ENCODE measurements at regions not wholly inside any gene's neighbourhood (a gene's known extent, or its start where the extent isn't known, plus 50 kb on each side); places are given as distances from the start of the nearest gene placed in this dataset.

DNA sequence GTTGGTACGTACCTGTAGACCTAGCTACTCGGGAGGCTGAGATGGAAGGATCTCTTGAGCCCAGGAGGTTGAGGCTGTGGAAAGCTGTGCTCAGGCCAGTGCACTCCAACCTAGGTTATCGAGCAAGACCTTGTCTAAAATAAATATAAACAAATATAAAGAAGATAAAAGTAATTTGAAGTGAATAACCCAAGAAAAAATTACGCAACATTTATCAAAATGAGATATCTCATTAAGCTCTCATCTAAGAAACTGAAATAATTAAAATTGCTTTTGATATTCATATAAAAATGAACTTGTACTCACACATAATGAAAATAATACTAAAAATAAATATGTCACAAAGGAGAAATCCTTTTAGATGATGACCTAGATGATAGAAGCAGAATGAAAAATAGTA is 647.1 kb upstream of the NCAM2 start:
- BruUV-seq (replicated peaks) = no TSS peak
- Histone ChIP-seq H3K27me3 (ENCODE audit: control insufficient read depth, insufficient read depth, low read length) (no peaks in the 10 kb centered on the region), H3K4me3 (ENCODE audit: low read depth in 2 of 2, low read length in 2 of 2) (no peak overlapping the region), H3K36me3 (ENCODE audit: control insufficient read depth, insufficient read depth, low read length) (no peaks in the 10 kb centered on the region), H3K27ac (ENCODE audit: low read length) (no peak overlapping the region), H3K9me3 (ENCODE audit: control insufficient read depth, insufficient read depth, low read depth, low read length) (no peaks in the 10 kb centered on the region), H3K4me1 (ENCODE audit: control insufficient read depth, insufficient read depth, low read length) (no peaks in the 10 kb centered on the region)
- no peak for ATAC-seq
- CTCF ChIA-PET = no interaction called here
- in situ Hi-C loops (cut with HindIII; ENCODE audit: low pct_unique_long_range_greater_than_20kb, low sequenced_read_pairs) = no loop called here
- no peak for DNase-seq (ENCODE audit: low read depth, low spot score)
- intact Hi-C loops (cut with micrococcal nuclease; ENCODE audit: unreplicated experiment) = no loop called here
- POLR2A ChIA-PET = no interaction called here
- TF ChIP-seq, protein P1, sequence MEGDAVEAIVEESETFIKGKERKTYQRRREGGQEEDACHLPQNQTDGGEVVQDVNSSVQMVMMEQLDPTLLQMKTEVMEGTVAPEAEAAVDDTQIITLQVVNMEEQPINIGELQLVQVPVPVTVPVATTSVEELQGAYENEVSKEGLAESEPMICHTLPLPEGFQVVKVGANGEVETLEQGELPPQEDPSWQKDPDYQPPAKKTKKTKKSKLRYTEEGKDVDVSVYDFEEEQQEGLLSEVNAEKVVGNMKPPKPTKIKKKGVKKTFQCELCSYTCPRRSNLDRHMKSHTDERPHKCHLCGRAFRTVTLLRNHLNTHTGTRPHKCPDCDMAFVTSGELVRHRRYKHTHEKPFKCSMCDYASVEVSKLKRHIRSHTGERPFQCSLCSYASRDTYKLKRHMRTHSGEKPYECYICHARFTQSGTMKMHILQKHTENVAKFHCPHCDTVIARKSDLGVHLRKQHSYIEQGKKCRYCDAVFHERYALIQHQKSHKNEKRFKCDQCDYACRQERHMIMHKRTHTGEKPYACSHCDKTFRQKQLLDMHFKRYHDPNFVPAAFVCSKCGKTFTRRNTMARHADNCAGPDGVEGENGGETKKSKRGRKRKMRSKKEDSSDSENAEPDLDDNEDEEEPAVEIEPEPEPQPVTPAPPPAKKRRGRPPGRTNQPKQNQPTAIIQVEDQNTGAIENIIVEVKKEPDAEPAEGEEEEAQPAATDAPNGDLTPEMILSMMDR (IDR thresholded peaks at IDR 0.05) = no peak
- TF ChIP-seq TCF7L2 (IDR thresholded peaks at IDR 0.05; ENCODE audit: low read depth, low read length) = no peak
- no peak for TF ChIP-seq SIN3A (IDR thresholded peaks at IDR 0.05; ENCODE audit: borderline replicate concordance, insufficient read depth, low read depth, low read length)
- TF ChIP-seq POLR2AphosphoS5 (IDR thresholded peaks at IDR 0.05; ENCODE audit: low read depth, low read length) = no peak
- TF ChIP-seq, protein P2, sequence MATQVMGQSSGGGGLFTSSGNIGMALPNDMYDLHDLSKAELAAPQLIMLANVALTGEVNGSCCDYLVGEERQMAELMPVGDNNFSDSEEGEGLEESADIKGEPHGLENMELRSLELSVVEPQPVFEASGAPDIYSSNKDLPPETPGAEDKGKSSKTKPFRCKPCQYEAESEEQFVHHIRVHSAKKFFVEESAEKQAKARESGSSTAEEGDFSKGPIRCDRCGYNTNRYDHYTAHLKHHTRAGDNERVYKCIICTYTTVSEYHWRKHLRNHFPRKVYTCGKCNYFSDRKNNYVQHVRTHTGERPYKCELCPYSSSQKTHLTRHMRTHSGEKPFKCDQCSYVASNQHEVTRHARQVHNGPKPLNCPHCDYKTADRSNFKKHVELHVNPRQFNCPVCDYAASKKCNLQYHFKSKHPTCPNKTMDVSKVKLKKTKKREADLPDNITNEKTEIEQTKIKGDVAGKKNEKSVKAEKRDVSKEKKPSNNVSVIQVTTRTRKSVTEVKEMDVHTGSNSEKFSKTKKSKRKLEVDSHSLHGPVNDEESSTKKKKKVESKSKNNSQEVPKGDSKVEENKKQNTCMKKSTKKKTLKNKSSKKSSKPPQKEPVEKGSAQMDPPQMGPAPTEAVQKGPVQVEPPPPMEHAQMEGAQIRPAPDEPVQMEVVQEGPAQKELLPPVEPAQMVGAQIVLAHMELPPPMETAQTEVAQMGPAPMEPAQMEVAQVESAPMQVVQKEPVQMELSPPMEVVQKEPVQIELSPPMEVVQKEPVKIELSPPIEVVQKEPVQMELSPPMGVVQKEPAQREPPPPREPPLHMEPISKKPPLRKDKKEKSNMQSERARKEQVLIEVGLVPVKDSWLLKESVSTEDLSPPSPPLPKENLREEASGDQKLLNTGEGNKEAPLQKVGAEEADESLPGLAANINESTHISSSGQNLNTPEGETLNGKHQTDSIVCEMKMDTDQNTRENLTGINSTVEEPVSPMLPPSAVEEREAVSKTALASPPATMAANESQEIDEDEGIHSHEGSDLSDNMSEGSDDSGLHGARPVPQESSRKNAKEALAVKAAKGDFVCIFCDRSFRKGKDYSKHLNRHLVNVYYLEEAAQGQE (IDR thresholded peaks at IDR 0.05; ENCODE audit: insufficient read depth in 1 of 2, low read depth in 2 of 2, low read length in 1 of 2) = no peak

DNA sequence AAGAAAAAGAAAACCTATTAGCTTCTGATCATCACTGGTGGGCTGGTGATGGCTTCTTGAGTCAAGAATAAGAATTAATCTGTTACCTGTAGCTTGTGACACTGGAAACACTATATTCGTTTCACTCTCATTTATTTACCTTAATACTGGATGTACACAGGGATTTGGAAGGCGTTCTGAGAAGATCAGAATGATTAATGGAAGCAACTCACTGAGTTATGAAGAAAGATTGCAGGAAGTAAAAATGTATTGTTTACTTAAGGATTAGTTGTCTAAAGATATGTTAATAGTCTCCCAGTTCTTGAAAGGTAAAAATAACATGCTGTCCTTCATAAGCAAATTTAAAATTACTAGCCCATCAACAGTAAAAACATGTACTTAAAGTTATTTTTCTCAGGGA is 644.9 kb upstream of the NCAM2 start:
- ATAC-seq = no peak
- Histone ChIP-seq H3K4me1 (ENCODE audit: control insufficient read depth, insufficient read depth, low read length) (no peaks in the 10 kb centered on the region), H3K27me3 (ENCODE audit: control insufficient read depth, insufficient read depth, low read length) (no peaks in the 10 kb centered on the region), H3K27ac (ENCODE audit: low read length) (no peak overlapping the region), H3K9me3 (ENCODE audit: control insufficient read depth, insufficient read depth, low read depth, low read length) (no peaks in the 10 kb centered on the region), H3K36me3 (ENCODE audit: control insufficient read depth, insufficient read depth, low read length) (no peaks in the 10 kb centered on the region), H3K4me3 (ENCODE audit: low read depth in 2 of 2, low read length in 2 of 2) (no peak overlapping the region)
- POLR2A ChIA-PET = no interaction called here
- in situ Hi-C loops (cut with HindIII; ENCODE audit: low pct_unique_long_range_greater_than_20kb, low sequenced_read_pairs) = no loop called here
- DNase-seq (ENCODE audit: low read depth, low spot score) = no peak
- intact Hi-C loops (cut with micrococcal nuclease; ENCODE audit: unreplicated experiment) = no loop called here
- TF ChIP-seq, protein P2 (IDR thresholded peaks at IDR 0.05; ENCODE audit: insufficient read depth in 1 of 2, low read depth in 2 of 2, low read length in 1 of 2) = no peak
- TF ChIP-seq TCF7L2 (IDR thresholded peaks at IDR 0.05; ENCODE audit: low read depth, low read length) (no peak), SIN3A (IDR thresholded peaks at IDR 0.05; ENCODE audit: borderline replicate concordance, insufficient read depth, low read depth, low read length) (no peak), POLR2AphosphoS5 (IDR thresholded peaks at IDR 0.05; ENCODE audit: low read depth, low read length) (no peak)
- TF ChIP-seq, protein P1 (IDR thresholded peaks at IDR 0.05) = no peak
- BruUV-seq (replicated peaks) = no TSS peak
- CTCF ChIA-PET = no interaction called here
